ENCODE measurements at regions not wholly inside any gene's neighbourhood (a gene's known extent, or its start where the extent isn't known, plus 50 kb on each side); places are given as distances from the start of the nearest gene placed in this dataset.

DNA sequence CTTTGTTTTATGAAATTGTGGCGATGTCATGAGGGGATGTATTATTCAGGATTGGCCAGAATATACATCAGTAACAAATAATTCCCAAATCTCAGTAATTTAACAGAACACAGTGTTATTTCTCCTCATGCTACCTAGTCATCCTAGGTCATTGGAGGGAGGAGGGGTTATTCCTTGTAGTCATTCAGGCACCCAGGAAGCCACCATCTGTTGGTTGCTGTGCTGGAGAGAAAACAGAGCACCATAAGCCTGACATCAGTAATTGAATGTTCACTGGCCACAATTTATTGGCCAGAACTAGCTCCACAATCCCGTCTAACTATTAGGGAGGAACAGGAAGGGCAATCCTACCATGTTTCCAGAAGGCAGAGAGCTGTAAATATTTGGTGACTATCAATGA, 303.5 kb upstream of the CELF4 start:
- Mint-ChIP-seq H3K36me3 (ENCODE audit: low read depth) (peaks cover 3% of the 10 kb centered on the region; the same call in 1 of the 3 replicates), H3K9me3 (peaks cover 2% of the 10 kb centered on the region; the same call in 1 of the 3 replicates), H3K4me1 (peaks cover 8% of the 10 kb centered on the region; the same call in 2 of the 3 replicates), H3K27me3 (ENCODE audit: insufficient read depth, low read depth, poor library complexity) (peaks cover 2% of the 10 kb centered on the region), H3K27ac (no peak overlapping the region), H3K4me3 (no peak overlapping the region)
- Histone ChIP-seq H3K4me1 (ENCODE audit: insufficient read depth) (no peaks in the 10 kb centered on the region), H3K36me3 (ENCODE audit: insufficient read depth) (no peaks in the 10 kb centered on the region), H3K9me2 (ENCODE audit: insufficient read depth) (no peaks in the 10 kb centered on the region; the same call in 1 of the 2 replicates), H3F3A (replicated peaks; ENCODE audit: low read depth) (no peaks in the 10 kb centered on the region), H3K27ac (ENCODE audit: low read depth) (no peak overlapping the region), H2AFZ (no peak overlapping the region), H3K4me3 (no peak overlapping the region), H3K27me3 (ENCODE audit: insufficient read depth) (no peaks in the 10 kb centered on the region), H4K20me1 (replicated peaks; ENCODE audit: insufficient read depth) (no peaks in the 10 kb centered on the region), H3K4me2 (no peak overlapping the region), H3K79me2 (replicated peaks; ENCODE audit: insufficient read depth) (no peaks in the 10 kb centered on the region)
- TF ChIP-seq, protein P1, sequence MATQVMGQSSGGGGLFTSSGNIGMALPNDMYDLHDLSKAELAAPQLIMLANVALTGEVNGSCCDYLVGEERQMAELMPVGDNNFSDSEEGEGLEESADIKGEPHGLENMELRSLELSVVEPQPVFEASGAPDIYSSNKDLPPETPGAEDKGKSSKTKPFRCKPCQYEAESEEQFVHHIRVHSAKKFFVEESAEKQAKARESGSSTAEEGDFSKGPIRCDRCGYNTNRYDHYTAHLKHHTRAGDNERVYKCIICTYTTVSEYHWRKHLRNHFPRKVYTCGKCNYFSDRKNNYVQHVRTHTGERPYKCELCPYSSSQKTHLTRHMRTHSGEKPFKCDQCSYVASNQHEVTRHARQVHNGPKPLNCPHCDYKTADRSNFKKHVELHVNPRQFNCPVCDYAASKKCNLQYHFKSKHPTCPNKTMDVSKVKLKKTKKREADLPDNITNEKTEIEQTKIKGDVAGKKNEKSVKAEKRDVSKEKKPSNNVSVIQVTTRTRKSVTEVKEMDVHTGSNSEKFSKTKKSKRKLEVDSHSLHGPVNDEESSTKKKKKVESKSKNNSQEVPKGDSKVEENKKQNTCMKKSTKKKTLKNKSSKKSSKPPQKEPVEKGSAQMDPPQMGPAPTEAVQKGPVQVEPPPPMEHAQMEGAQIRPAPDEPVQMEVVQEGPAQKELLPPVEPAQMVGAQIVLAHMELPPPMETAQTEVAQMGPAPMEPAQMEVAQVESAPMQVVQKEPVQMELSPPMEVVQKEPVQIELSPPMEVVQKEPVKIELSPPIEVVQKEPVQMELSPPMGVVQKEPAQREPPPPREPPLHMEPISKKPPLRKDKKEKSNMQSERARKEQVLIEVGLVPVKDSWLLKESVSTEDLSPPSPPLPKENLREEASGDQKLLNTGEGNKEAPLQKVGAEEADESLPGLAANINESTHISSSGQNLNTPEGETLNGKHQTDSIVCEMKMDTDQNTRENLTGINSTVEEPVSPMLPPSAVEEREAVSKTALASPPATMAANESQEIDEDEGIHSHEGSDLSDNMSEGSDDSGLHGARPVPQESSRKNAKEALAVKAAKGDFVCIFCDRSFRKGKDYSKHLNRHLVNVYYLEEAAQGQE (IDR thresholded peaks at IDR 0.05; ENCODE audit: unreplicated experiment) = no peak
- TF ChIP-seq ZNF331 (CRISPR knock-in tag; IDR thresholded peaks at IDR 0.05; ENCODE audit: low read depth) = no peak
- no peak for TF ChIP-seq JUNB (IDR thresholded peaks at IDR 0.05; ENCODE audit: unreplicated experiment)
- no peak for TF ChIP-seq STAT1 (IDR thresholded peaks at IDR 0.05; ENCODE audit: unreplicated experiment)
- TF ChIP-seq, protein P2, sequence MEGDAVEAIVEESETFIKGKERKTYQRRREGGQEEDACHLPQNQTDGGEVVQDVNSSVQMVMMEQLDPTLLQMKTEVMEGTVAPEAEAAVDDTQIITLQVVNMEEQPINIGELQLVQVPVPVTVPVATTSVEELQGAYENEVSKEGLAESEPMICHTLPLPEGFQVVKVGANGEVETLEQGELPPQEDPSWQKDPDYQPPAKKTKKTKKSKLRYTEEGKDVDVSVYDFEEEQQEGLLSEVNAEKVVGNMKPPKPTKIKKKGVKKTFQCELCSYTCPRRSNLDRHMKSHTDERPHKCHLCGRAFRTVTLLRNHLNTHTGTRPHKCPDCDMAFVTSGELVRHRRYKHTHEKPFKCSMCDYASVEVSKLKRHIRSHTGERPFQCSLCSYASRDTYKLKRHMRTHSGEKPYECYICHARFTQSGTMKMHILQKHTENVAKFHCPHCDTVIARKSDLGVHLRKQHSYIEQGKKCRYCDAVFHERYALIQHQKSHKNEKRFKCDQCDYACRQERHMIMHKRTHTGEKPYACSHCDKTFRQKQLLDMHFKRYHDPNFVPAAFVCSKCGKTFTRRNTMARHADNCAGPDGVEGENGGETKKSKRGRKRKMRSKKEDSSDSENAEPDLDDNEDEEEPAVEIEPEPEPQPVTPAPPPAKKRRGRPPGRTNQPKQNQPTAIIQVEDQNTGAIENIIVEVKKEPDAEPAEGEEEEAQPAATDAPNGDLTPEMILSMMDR (conservative IDR thresholded peaks at IDR 0.05; ENCODE audit: low read depth in 2 of 2) = no peak
- TF ChIP-seq, protein P3, sequence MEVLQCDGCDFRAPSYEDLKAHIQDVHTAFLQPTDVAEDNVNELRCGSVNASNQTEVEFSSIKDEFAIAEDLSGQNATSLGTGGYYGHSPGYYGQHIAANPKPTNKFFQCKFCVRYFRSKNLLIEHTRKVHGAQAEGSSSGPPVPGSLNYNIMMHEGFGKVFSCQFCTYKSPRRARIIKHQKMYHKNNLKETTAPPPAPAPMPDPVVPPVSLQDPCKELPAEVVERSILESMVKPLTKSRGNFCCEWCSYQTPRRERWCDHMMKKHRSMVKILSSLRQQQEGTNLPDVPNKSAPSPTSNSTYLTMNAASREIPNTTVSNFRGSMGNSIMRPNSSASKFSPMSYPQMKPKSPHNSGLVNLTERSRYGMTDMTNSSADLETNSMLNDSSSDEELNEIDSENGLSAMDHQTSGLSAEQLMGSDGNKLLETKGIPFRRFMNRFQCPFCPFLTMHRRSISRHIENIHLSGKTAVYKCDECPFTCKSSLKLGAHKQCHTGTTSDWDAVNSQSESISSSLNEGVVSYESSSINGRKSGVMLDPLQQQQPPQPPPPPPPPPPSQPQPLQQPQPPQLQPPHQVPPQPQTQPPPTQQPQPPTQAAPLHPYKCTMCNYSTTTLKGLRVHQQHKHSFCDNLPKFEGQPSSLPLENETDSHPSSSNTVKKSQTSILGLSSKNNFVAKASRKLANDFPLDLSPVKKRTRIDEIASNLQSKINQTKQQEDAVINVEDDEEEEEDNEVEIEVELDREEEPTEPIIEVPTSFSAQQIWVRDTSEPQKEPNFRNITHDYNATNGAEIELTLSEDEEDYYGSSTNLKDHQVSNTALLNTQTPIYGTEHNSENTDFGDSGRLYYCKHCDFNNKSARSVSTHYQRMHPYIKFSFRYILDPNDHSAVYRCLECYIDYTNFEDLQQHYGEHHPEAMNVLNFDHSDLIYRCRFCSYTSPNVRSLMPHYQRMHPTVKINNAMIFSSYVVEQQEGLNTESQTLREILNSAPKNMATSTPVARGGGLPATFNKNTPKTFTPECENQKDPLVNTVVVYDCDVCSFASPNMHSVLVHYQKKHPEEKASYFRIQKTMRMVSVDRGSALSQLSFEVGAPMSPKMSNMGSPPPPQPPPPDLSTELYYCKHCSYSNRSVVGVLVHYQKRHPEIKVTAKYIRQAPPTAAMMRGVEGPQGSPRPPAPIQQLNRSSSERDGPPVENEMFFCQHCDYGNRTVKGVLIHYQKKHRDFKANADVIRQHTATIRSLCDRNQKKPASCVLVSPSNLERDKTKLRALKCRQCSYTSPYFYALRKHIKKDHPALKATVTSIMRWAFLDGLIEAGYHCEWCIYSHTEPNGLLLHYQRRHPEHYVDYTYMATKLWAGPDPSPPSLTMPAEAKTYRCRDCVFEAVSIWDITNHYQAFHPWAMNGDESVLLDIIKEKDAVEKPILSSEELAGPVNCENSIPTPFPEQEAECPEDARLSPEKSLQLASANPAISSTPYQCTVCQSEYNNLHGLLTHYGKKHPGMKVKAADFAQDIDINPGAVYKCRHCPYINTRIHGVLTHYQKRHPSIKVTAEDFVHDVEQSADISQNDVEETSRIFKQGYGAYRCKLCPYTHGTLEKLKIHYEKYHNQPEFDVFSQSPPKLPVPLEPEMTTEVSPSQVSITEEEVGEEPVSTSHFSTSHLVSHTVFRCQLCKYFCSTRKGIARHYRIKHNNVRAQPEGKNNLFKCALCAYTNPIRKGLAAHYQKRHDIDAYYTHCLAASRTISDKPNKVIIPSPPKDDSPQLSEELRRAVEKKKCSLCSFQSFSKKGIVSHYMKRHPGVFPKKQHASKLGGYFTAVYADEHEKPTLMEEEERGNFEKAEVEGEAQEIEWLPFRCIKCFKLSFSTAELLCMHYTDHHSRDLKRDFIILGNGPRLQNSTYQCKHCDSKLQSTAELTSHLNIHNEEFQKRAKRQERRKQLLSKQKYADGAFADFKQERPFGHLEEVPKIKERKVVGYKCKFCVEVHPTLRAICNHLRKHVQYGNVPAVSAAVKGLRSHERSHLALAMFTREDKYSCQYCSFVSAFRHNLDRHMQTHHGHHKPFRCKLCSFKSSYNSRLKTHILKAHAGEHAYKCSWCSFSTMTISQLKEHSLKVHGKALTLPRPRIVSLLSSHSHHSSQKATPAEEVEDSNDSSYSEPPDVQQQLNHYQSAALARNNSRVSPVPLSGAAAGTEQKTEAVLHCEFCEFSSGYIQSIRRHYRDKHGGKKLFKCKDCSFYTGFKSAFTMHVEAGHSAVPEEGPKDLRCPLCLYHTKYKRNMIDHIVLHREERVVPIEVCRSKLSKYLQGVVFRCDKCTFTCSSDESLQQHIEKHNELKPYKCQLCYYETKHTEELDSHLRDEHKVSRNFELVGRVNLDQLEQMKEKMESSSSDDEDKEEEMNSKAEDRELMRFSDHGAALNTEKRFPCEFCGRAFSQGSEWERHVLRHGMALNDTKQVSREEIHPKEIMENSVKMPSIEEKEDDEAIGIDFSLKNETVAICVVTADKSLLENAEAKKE (CRISPR knock-in tag; IDR thresholded peaks at IDR 0.05) = no peak
- TF ChIP-seq EZH2phosphoT487 (IDR thresholded peaks at IDR 0.05; ENCODE audit: unreplicated experiment) = no peak
- no peak for TF ChIP-seq ZNF114 (CRISPR knock-in tag; IDR thresholded peaks at IDR 0.05)
- TF ChIP-seq, protein P4, sequence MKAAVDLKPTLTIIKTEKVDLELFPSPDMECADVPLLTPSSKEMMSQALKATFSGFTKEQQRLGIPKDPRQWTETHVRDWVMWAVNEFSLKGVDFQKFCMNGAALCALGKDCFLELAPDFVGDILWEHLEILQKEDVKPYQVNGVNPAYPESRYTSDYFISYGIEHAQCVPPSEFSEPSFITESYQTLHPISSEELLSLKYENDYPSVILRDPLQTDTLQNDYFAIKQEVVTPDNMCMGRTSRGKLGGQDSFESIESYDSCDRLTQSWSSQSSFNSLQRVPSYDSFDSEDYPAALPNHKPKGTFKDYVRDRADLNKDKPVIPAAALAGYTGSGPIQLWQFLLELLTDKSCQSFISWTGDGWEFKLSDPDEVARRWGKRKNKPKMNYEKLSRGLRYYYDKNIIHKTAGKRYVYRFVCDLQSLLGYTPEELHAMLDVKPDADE (IDR thresholded peaks at IDR 0.05) = no peak
- TF ChIP-seq POLR2AphosphoS5 (IDR thresholded peaks at IDR 0.05; ENCODE audit: low read depth) = no peak
- no peak for DNase-seq (ENCODE audit: low spot score)
- ATAC-seq = no peak

All from GM23338 (cell line).